GM21526 (cell line): ENCODE measurements at regions not wholly inside any gene's neighbourhood (a gene's known extent, or its start where the extent isn't known, plus 50 kb on each side); places are given as distances from the start of the nearest gene placed in this dataset.
"Not testable (repeated sequence)": the region's sequence is repeated elsewhere in the genome, so short reads cannot be mapped to it uniquely, and the experiment has no call there.

ENCODE experiments used
- ATAC-seq: cut with Tn5 transposase; IDR thresholded peaks from one replicate; pipeline ENCODE4 v1.9.1; 2021; ENCODE audit warnings: moderate library complexity; ENCODE audit not compliant: unreplicated experiment, low FRiP score

DNA sequence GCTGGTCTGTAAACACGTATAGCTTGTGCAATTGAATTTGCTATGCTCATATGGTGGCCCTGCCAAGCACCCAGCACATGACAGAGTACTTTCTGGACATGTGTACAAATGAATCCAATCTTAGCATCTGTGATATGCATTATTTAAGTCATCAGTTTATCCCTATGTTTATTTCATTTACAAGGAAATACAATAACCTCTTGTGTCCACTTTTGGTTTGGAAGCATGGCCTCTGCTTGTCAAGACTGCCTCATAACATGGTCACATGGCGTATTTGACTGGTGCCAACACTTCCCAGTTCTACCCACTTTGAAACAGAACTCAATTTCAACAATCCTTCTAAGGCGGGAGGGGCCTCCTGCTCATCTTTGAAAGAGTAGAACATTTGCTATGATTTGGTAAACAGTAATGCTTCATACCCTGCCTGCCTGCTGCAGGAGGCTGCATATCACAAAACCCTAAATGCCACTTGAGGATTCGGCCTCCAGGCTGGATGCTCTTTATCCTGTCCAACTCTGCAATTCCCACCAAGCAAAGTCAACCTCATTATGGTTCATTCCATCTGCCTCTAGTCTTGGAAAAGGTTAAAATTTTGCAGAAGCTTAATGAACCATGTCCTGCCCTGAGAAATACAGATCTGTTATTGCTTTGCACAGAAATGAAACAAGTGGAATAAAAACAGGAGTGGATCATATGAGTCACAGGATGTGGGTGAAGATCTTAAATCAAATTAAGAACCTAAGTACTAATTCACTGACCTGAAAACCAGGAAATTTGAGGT, 151.3 kb downstream of the CYSLTR2 start:
- no peak for ATAC-seq

DNA sequence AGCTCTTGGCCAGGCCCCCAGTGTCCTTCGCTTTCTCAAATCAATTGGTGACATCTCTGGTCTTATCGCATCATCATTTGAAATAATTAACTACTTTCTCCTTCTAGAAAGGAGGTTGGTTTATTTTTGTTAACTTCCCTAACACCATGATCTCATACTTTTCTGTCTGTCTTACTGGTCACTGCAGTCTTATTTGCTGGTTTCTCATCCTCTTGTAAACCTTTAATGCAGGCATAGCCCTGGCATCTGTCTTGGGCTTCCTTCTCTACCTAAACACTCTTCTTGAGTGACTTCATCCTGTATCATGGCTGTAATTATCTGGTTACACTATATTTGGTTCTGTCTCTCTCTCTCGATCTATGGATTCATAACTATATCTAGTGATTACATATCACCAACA, 152.8 kb downstream of the CYSLTR2 start:
- ATAC-seq: no peak

DNA sequence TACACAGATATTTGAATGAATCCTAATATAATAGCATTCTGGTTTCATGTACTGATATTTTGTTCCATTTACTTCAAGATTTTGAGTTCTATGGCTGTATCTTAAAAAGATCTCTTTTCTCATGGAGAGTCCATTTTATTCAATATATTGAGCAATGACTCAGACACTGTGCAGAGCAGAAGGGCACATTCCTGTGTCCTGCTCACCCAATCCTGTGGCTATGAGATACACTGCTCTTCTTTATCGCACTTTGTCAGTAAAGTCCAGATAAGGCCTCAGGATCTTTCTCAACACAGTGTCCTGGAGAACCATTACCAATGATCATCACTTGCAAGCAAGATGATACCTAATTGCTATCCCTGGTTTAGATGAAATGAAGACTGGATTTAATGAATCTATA, 155.0 kb downstream of the CYSLTR2 start:
- ATAC-seq: no peak

DNA sequence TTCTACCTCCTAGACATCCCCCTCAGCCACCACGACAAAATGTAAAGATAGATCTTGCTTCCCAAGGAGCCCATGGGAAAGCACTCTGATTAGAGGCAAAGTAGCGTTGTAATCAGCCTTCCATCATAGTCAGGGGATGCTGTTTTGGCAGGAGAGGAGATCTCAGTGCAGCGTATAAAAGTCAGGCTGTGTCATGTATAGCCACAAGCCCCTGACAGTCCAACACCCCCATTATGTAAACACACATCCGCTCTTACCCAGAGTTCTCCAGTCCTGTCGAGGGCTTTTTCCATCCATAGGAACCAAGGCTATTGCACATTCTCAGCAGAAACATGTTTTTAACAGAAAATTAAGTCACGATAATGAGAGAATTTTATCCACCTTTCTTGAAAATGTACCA, 156.3 kb downstream of the CYSLTR2 start:
- ATAC-seq: no peak

DNA sequence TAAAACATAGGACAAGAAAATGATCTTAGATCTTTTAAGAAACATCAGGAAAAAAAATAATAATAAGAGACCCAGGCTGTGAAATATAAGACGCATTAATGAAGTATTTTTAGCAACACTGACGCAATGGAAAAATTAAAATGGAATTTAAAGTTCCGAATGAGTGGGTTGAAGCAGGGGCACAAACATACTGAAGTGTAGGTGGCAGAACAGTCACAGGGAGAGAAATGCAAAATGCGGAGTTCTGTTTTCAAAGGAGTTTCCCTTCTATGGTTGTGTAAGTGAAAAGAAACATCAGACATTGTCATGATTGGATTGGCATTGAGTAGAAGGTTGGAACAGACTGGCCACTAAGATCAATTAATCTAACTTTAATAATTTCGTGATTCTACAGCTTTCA, 159.8 kb downstream of the CYSLTR2 start:
- ATAC-seq: no peak

DNA sequence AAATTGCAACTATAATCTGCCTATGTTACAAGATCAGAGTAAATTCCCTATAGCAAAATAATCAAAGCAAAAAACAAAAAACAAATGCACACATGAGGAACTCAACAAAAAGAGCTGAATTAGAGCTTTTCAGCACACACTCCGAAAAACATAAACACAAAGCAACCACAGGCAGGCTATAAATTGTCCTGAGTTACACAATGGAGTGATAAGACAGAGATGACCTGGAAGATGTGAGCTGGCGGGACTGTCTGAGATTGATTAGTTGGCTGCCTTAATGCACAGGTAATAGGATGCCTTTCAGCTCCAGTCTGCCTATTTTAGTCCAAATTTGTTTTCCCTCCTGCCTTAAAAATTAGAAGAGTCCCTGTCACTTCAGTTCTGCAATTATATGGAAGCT, 159.0 kb upstream of the FNDC3A start:
- ATAC-seq: no peak

DNA sequence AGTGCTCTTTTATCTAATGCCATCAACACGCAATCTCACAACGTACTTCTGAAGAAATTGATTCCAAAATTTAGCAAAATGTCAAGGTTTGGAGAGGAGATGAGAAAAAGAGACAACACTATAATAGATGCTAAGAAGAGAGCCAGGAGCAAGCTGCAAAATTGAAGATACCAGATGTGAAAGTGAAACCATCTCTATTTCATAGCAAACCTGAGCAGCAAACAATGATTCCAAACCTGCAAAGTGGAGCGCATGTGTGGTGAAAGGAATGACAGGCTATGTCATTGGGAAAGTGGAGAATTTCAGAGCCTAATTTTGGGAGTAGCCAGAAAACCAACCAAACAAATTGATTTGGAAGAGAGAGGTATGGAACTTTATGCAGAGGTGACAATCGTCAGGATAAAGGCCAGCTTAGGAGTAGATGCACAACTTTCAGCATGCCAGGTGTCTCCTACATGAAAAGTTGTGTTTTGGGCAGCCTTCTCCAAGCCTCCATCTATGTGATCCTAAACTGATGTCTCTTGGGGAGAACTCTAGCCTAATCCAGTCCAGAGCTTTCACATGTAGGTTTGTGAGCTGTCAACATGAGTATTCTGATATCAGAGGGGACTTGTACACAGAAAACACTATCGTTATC, 158.4 kb upstream of the FNDC3A start:
- ATAC-seq: no peak

DNA sequence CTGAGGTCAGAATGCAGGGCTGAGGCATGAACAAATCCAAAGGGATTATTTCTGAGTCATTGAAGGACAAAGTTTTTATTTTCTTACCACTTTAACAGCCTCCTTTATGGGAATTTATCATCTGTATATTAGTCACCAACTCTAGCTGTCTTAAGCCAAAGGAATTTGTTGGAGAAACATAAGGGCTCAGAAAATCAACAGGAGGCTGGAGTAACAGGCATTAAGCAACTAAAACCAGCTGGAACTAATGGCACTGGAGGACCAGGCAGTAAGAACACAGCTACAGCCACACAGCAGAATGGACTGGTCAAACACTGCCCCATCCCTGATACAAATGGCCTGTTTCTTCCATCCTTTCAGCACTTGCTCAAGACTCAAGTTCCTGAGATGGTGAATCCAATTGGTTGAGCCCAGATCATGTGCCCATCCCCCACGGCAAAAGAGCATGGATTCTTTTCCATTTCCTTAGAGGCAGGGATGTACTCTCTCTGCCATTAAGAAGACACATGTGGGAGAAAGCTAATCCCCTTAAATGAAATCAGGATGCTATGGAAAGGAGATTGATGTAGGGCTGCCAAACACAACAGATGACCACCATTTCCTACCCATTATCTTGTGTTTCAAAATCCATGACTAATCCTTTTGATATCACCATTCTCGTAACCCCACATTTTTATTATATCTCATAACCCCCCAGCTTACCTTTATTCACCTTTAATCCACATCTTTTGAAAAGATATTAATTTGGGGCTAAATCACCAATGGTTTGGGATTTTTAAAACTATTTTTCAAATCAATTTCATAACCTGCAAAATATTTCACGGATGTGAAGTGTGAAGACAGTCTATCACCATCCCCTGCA, 157.0 kb upstream of the FNDC3A start:
- ATAC-seq: no peak

DNA sequence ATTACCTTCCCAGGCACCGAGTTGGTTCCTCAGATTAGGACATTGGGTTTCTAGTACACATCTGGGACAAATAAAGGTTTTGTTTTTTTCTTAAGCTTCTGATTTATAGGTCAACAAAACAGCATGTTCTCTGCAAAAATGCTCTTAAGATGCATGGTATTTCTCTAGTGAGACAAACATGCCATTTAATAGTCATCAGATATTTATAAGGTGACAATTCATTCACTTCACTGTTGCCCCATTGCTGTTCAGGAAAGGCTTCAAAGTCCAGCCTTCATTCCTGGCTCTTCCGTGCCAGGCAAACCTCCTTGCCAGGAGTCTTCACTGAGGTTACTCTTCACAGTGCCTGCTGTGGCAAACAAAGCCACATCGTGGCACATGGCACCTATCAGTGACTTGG, 156.3 kb upstream of the FNDC3A start:
- ATAC-seq: no peak

DNA sequence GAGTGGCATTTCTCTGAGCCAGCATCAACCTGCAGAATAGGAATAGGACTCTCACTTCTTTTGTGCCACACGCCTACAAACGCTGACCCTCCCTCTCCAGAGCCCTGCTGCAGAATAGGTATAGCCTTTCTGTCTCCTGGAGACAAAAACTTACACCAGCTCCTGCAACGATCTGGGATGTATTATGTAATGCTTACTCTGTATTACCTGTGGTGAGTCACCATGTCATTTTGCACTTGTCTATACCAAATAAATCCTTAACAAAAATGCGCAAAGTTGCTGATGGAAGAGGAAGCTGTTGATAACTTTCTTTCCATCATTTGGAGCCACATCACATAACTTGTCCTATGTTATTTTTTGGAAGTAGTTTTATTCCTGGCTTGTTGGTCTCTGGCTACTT, 155.8 kb upstream of the FNDC3A start:
- no peak for ATAC-seq

DNA sequence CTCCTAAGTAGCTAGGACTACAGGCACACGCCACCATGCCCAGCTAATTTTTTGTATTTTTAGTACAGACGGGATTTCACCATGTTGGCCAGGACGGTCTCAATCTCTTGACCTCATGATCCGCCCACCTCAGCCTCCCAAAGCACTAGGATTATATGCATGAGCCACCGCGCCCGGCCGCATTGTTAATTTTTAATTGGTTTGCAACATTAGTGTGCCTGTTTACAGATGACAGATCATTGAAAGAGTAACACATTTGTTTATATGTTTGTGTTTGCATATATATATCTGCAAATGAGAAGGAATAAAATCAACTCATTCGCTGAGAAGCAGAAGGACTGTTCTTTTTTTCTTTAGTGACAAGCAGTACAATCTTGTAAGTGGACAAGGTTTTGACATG, 152.2 kb upstream of the FNDC3A start:
- not testable (repeated sequence) for ATAC-seq

DNA sequence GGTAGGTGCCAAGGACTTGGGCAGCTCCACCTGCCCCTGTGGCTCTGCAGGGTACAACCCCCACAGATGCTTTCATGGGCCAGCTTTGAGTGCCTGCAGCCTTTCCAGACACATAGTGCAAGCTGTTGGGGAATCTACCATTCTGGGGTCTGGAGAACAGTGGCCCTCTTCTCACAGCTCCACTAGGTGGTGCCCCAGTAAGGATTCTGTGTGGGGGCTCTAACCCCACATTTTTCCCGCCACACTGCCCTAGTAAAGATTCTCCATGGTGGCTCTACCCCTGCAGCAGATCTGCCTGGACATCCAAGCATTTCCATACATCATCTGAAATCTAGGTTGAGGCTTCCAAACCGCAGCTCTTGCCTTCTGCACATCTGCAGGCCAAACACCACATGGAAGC, 149.7 kb upstream of the FNDC3A start:
- no peak for ATAC-seq

DNA sequence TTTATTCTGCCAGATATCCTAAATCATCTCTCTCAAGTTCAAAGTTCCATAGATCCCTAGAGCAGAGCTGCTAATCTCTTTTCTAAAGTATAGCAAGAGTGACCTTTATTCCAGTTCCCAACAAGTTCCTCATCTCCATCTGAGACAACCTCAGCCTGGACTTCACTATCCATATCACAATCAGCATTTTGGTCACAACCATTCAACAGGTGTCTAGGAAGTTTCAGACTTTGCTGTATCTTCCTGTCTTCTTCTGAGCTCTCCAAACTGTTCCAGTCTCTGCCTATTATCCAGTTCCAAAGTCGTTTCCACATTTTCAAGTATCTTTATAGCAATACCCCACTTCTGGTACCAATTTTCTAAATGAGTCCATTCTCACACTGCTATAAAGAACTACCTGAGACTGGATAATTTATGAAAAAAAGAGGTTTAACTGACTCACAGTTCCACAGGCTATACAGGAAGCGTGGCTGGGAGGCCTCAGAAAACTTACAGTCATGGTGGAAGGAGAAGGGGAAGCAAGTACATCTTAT, 148.7 kb upstream of the FNDC3A start:
- not testable (repeated sequence) for ATAC-seq

DNA sequence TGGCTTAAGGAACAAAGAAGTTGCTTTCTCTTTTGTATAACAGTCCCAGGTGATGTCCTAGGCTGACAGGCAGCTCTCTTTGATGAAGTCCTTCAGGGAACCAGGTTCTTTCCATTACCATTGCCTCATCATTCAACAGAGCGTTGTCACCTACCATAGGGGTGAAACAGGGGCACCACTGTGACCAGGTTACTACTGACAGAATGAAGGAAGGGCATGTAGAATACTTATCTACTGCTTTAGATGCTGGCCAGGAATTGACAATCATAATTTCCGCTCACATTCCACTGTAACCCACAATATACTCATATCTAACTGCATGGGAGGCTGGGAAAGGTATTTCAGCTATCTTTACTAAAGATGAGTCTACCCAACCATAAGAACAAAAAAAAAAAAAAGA, 148.0 kb upstream of the FNDC3A start:
- ATAC-seq: no peak

DNA sequence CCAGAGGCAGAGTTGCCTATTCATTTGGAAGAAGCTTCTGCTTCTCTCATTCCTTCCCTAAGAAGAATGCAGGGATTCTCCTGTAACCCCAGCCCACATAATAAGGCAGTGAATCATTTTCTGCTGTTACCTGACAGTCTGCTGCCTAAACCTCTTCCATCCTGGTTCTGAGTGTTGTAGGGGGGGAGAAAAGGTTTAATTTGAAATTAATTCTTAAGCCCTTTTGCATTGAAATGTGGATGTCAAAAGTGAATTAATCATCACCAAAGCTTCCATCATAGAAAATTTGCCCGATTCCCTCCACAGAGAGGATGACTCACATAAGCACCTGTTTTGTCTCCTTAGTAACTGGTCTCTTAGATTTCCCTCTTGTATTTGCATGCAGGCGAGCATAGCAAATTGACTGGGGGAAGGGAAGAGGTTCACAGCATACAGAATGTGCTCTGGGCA, 146.7 kb upstream of the FNDC3A start:
- no peak for ATAC-seq

DNA sequence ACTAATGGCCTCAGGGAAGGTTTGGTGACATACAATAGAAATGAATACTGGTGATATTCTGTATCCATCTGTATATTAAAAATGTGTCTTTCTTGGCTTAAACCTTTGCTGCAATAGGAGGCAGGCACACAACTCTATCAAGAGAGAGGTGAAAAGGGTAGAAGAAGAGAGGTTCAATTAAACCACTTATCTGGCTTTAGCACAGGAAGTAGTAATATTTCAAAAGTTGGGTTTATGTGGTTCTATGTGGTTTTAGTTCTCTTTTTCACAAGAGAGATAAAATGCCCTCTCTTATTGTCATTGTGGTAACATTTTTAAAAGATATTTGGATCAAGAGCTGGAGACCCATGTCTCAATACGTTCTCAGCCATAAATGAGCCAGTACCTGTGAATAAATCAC, 146.2 kb upstream of the FNDC3A start:
- no peak for ATAC-seq

DNA sequence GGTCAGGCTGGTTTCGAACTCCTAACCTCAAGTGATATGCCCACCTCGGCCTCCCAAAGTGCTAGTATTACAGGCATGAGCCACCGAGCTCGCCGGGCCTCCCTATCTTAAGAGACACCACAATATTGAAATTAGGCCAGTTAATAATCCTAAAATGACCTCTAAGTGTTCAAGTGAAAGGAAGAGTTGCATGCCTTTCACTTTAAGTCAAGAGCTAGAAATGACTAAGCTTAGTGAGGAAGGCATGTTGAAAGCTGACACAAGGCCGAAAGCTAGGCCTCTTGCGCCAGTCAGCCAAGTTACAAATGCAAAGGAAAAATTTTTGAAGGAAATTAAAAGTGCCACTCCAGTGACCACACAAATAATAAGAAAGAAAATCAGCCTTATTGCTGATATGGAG, 144.5 kb upstream of the FNDC3A start:
- ATAC-seq: no peak

DNA sequence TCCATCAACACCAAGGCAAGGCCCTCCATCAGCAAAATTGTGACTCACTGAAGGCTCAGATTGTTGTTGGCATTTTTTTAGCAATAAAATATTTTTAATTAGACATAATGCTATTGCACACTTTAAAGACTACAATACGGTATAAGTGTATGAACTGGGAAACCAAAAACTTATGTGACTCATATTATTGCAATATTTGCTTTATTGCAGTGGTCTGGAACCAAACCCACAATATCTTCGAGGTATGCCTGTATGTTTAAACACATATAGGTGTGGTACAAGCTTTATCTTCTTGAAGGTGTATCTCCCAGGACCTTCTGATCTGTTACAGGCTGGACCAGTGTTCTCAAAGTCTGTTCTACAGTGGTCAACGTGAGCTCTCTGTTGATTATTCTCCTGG, 142.3 kb upstream of the FNDC3A start:
- no peak for ATAC-seq

DNA sequence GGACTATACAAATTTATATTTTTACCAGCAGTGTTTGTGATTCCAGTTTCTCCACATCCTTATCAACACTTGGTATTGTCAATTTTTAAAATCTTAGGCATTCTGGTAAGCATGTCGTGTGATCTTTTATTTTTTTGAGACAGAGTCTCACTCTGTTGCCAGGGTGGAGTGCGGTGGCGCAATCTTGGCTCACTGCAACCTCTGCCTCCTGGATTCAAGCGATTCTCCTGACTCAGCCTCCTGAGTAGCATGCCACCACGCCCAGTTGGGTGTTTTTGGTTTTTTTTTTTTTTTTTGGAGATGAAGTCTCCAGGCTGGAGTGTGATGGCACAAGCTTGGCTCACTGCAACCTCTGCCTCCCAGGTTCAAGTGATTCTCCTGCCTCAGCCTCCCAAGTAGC, 140.4 kb upstream of the FNDC3A start:
- ATAC-seq: not testable (repeated sequence)

DNA sequence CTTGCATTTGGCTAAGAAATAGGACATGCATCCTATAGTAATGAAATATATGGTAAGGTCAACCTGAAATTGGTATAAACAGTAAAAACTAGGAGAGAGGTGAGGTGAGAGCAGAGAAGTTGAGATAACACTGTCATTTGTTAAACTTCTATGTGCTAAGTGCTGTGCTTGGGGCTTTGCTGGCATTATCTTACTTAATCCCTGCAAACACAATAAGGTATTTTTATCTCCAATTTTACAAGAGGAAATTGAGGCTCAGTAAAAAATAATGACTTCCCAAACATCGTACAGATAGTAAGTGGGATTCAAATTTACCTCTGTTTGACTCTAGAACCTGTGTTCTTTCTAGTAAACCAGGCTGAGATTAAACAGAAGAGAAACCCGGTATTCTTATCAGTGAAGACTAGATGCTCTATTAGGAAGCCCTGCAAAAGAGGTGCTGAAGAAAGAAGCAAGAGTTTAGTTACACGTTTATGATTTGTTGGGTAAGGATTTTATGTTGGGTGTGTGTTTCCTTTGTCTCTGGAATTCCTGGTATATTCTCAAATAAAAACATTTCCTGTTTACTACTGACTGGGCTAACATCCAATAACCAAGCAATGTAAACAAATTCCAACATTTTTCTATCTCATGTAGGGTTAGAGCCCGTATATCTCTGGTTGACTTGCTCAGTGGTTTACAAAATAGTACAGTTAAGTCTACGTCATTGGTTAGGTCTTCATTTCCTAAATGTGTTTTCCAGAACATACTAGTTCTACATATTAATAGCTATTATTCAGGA, 137.3 kb upstream of the FNDC3A start:
- ATAC-seq: no peak
